ENCODE measurements at regions not wholly inside any gene's neighbourhood (a gene's known extent, or its start where the extent isn't known, plus 50 kb on each side); places are given as distances from the start of the nearest gene placed in this dataset.

DNA sequence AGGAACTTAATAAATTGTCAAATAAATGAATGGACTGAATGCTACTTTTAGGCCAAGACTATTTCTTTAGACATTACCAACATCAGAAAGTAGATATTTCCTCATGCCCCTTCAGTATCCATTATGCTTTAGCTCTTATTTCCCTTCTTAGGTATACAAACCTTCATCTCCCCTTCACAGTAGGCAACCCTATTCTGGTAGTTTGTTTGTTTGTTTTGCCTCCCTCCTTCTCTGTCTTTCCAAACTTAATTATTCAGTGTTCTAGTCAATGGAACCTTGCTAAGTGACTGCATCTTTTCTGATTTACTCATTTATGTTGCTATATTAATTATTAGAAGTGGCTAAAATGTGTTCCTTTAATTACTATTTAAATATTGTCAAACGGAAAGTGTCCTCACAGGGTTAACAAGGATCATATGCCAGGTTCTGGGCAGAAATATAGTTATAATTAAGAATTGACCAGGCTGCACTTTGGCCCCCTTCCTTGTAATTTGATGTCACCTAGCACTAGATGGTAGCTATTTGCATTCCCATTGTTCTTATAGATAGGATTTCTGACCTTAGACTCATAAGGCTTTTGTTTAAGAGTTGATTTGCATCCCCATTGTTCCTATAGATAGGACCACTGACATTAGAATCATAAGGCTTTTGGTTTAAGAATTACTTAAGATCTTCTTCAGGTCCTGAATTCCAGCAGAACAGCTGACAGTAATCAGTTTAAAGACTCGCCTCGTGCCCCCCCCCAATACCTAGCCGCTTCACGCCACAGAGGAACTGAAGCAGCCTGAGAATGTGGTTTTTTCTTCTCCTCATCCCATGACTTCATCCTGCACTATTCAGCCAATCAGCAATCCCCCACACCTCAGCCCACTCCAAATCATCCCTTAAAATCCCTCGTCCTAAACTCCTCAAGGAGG is 84.4 kb upstream of the NUDT12 start:
- H3K4me3 Mint-ChIP-seq (ENCODE audit: low read depth, unreplicated experiment) = no peak overlapping the region
- BruUV-seq (replicated peaks) = no TSS peak

DNA sequence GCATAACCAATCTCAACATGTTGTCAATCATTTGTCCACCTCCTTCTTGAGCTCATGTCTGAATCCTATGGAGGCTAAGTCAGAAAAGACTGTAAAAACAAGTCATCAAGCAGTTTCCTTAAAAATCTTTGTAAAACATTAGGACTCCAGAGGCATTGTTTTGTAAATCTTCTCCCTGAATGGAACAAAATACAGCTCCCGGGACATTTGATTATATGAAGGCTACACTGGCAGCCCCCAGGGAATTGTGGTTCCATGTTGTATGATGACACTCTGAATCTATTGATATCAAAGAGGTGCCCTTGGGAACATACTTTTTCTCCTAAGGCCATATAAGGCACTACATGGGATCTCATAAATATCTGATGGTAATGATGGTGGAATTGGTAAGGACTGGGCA is 83.2 kb upstream of the NUDT12 start:
- Mint-ChIP-seq H3K36me3 (ENCODE audit: insufficient read depth, unreplicated experiment) (no peaks in the 10 kb centered on the region), H3K27me3 (ENCODE audit: unreplicated experiment) (no peaks in the 10 kb centered on the region), H3K9me3 (ENCODE audit: low read depth, unreplicated experiment) (no peaks in the 10 kb centered on the region), H3K4me1 (ENCODE audit: low read depth, unreplicated experiment) (no peaks in the 10 kb centered on the region), H3K27ac (ENCODE audit: unreplicated experiment) (no peak overlapping the region), H3K4me3 (ENCODE audit: low read depth, unreplicated experiment) (no peak overlapping the region)
- no TSS peak for BruUV-seq (replicated peaks)
- CTCF ChIA-PET = no interaction called here
- TF ChIP-seq, protein P1, sequence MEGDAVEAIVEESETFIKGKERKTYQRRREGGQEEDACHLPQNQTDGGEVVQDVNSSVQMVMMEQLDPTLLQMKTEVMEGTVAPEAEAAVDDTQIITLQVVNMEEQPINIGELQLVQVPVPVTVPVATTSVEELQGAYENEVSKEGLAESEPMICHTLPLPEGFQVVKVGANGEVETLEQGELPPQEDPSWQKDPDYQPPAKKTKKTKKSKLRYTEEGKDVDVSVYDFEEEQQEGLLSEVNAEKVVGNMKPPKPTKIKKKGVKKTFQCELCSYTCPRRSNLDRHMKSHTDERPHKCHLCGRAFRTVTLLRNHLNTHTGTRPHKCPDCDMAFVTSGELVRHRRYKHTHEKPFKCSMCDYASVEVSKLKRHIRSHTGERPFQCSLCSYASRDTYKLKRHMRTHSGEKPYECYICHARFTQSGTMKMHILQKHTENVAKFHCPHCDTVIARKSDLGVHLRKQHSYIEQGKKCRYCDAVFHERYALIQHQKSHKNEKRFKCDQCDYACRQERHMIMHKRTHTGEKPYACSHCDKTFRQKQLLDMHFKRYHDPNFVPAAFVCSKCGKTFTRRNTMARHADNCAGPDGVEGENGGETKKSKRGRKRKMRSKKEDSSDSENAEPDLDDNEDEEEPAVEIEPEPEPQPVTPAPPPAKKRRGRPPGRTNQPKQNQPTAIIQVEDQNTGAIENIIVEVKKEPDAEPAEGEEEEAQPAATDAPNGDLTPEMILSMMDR (IDR thresholded peaks at IDR 0.05; ENCODE audit: unreplicated experiment) = no peak
- intact Hi-C loops (cut with micrococcal nuclease; ENCODE audit: unreplicated experiment) = no loop called here
- DNase-seq = no peak

More for the DNA sequence above, 84.4 kb upstream of the NUDT12 start:
- TF ChIP-seq, protein P1 (IDR thresholded peaks at IDR 0.05; ENCODE audit: unreplicated experiment) = no peak
- intact Hi-C loops (cut with micrococcal nuclease; ENCODE audit: unreplicated experiment) = no loop called here
- no peaks in the 10 kb centered on the region for H3K4me1 Mint-ChIP-seq (ENCODE audit: low read depth, unreplicated experiment)
- no peaks in the 10 kb centered on the region for H3K27me3 Mint-ChIP-seq (ENCODE audit: unreplicated experiment)
- no peak overlapping the region for H3K27ac Mint-ChIP-seq (ENCODE audit: unreplicated experiment)
- DNase-seq = no peak
- no peaks in the 10 kb centered on the region for H3K36me3 Mint-ChIP-seq (ENCODE audit: insufficient read depth, unreplicated experiment)
- CTCF ChIA-PET = no interaction called here
- no peaks in the 10 kb centered on the region for H3K9me3 Mint-ChIP-seq (ENCODE audit: low read depth, unreplicated experiment)

DNA sequence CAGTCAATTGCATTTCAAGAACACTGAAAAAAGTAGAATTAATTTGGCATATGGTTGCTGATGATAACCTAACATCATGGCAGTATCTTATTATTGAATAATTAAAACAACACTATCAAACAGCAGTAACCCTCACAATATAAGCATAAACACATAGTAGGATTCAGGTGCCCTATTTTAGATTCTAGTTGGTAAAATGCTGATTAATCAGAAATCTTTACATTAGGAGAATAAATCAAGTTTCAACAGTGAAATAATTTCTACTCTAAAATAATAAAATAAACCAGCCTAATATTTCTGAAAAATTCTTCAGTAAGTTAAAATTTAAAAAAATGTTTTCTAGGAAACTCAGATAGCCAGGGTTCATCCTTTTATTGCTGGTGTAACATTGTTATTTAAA is 76.4 kb upstream of the NUDT12 start:
- CTCF ChIA-PET = no interaction called here
- no peaks in the 10 kb centered on the region for H3K36me3 Mint-ChIP-seq (ENCODE audit: insufficient read depth, unreplicated experiment)
- no TSS peak for BruUV-seq (replicated peaks)
- H3K4me1 Mint-ChIP-seq (ENCODE audit: low read depth, unreplicated experiment) = no peaks in the 10 kb centered on the region
- TF ChIP-seq, protein P1 (IDR thresholded peaks at IDR 0.05; ENCODE audit: unreplicated experiment) = no peak
- H3K27ac Mint-ChIP-seq (ENCODE audit: unreplicated experiment) = no peak overlapping the region
- H3K4me3 Mint-ChIP-seq (ENCODE audit: low read depth, unreplicated experiment) = no peak overlapping the region
- no peaks in the 10 kb centered on the region for H3K27me3 Mint-ChIP-seq (ENCODE audit: unreplicated experiment)
- no peaks in the 10 kb centered on the region for H3K9me3 Mint-ChIP-seq (ENCODE audit: low read depth, unreplicated experiment)
- DNase-seq = no peak
- intact Hi-C loops (cut with micrococcal nuclease; ENCODE audit: unreplicated experiment) = no loop called here

DNA sequence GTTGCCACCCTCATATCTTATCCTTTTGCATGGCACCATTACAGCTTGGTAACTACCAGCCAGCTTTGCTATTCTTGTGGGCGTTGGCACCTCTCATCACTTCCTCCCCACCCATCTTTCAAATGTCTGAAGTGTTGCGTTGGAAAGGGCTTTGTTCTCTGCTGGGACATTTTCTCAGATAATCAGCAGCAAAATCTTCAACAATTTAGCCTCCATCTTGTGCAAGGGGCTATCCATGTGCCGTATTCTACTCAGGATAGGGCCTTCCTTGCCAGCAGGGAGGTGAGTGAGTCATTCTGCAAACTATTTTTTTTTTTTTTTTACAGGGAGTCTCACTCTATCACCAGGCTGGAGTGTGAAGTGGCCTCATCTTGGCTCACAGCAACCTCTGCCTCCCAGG is 62.1 kb upstream of the NUDT12 start:
- no peak overlapping the region for H3K27ac Mint-ChIP-seq (ENCODE audit: unreplicated experiment)
- TF ChIP-seq, protein P1 (IDR thresholded peaks at IDR 0.05; ENCODE audit: unreplicated experiment) = no peak
- no TSS peak for BruUV-seq (replicated peaks)
- intact Hi-C loops (cut with micrococcal nuclease; ENCODE audit: unreplicated experiment) = no loop called here
- H3K4me3 Mint-ChIP-seq (ENCODE audit: low read depth, unreplicated experiment) = no peak overlapping the region
- H3K4me1 Mint-ChIP-seq (ENCODE audit: low read depth, unreplicated experiment) = no peaks in the 10 kb centered on the region
- H3K27me3 Mint-ChIP-seq (ENCODE audit: unreplicated experiment) = no peaks in the 10 kb centered on the region
- peaks cover 3% of the 10 kb centered on the region for H3K9me3 Mint-ChIP-seq (ENCODE audit: low read depth, unreplicated experiment)
- CTCF ChIA-PET = no interaction called here
- no peaks in the 10 kb centered on the region for H3K36me3 Mint-ChIP-seq (ENCODE audit: insufficient read depth, unreplicated experiment)
- DNase-seq = no peak

Measured in Calu3 (cell line).